Glomerular visceral epithelial cell (primary cell): ENCODE measurements at regions not wholly inside any gene's neighbourhood (a gene's known extent, or its start where the extent isn't known, plus 50 kb on each side); places are given as distances from the start of the nearest gene placed in this dataset.
A peak's percentile ranks its signal among the peaks of the same experiment; 100 is the strongest.
"Not testable (repeated sequence)": the region's sequence is repeated elsewhere in the genome, so short reads cannot be mapped to it uniquely, and the experiment has no call there.

Experiments used
- DNase-seq: peaks from one replicate; pipeline ENCODE4 v3.0.0-alpha.2; 2016; ENCODE audit errors: extremely low spot score

DNA sequence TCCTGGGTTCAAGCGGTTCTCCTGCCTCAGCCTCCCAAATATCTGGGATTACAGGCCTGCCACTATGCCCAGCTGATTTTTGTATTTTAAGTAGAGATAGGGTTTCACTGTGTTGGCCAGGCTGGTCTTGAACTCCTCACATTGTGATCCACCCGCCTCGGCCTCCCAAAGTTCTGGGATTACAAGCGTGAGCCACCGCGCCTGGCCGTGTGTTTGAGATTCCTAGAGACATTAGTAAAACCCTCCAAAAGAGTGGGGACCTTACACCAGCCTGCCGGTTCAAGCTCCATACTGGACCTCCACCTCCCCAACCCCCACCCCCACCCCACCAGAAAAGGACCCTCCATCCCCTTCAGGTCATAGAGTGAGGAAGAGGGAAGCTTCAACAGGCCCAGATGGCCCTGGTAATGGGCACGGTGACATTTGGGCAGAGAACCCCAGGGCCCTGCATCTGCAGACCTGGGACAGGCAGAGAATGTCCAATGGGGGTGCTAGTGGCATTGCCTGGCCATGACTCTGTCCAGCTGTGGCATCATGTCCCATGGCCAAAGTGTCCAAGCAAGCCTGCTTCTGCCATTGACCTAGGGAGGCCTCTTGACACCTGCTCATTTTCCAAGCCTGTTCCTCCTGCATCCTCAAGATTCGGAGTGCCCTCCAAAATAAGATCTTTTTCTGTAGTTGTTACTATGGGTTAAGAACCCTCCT lies 108.9 kb upstream of the KLF13 start:
- no peak for DNase-seq

DNA sequence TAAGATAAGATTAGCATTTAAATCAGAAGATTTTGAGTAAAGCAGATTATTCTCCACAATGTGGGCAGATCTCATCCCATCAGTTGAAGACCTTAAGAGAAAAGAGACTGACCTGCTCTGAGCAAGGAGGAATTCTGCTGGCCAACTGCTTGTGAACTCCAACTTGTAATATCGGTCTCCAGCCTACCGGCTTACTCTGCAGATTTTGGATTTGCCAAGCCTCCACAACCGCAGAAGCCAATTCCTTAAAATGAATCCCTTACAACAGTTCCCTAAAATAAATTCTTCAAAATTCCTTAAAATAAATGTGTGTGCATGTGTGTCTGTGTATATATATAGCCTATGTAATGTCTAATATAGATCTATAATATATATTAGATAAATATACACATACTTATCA lies 107.4 kb upstream of the KLF13 start:
- no peak for DNase-seq

DNA sequence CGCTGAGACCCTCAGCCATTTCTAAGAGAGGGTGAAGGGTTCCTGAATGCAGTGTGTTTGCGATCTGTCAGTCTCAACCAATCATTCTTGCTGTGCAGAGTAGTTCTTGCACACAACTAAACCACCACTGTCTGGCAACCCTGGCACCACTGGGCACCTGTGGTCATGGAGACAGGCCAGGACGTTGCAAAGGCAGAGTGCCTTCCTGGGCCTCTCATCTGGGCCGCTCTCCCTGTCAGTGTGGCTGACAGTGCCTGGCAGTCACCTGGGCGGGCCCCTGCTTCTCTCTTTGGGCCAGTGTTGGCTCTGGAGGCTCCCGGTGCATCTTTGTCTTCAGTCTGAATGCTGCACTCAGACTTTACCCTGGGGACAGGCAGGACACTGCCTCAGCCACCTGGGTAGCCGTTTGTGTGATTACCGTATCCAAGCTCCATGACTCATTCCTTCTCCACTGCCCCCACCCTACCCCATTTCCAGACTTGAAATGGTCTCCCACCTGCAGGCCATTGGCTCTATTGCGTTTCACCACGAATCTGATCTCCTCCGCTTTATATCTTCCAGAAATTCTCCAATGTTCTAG lies 104.6 kb upstream of the KLF13 start:
- no peak for DNase-seq

DNA sequence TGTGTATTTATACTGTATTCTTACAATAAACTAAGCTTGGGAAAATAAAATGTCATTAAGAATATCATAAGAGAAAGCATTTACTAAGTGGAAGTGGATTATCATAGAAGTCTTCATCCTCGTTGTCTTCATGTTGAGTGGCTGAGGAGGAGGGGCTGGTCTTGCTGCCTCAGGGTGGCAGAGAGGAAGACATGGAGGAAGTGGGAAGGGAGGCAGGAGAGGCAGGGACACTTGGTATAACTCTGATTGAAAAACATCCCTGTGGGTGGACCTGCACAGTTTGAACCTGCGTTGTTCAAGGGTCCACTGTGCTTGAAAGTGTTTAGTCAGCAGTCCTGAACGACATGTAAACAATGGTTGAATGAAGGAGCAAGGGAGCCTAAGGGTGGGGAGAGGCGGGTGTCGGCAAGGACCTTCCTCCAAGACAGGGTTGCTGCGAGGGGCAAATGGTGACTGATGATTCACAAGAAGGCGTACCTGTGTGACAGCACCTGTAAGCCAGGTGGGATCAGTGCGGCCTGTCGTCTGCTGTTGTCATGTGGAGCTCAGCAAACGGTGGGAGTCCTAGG lies 103.8 kb upstream of the KLF13 start:
- no peak for DNase-seq

DNA sequence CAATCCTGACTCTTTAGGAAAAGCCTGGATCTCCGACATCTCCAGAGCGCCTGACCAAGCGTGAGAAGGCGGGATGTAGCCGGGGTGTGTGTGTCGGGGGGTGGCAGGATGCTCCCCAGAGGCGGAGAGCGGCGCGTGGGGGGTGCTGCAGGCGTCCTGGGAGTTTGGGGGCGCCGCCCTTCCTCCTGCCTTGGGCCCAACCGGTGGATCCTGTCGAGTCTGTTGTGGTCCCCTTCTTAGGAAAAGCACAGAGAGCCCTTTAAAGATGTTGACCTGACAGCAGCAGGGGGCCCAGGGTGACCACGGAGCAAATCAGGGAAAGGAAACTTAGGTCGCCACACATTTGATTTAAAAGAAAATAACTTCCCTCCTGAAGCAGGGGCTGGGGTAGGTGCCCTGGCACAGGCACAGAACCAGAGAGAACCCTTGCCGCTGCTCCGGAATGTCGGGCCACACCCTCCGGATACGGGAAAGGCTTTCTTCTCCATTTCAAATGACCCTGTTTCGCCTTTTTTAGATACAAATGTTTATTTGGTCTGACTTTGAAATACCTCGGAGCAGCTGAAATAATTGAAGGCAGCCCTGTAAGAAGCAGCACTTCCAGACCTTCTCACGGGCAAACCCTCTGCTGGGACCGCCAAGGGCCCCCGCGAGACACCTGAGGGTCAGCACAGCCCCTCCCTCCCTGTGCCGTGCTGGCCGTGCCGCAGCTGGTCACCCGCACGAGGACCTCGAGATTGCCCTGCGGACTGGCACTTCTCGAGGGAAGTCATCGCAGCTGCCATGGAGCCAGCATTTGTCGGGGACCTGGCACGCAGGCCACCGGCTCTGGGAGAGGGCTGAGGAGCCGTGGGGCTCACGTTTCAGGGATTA lies 102.9 kb upstream of the KLF13 start:
- DNase-seq, result no peak

DNA sequence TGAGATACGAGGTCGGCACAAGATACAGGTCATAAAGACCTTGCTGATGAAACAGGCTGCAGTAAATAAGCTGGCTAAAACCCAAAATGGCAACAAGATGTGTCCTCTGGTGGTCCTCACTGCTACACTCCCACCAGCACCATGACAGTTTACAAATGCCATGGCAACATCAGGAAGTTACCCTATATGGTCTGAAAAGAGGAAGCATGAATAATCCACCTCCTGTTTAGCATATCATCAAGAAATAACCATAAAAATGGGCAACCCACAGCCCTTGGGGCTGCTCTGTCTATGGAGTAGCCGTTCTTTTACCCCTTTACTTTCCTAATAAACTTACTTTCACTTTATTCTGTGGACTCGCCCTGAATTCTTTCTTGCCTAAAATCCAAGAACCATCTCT lies 102.0 kb upstream of the KLF13 start:
- not testable (repeated sequence) for DNase-seq

DNA sequence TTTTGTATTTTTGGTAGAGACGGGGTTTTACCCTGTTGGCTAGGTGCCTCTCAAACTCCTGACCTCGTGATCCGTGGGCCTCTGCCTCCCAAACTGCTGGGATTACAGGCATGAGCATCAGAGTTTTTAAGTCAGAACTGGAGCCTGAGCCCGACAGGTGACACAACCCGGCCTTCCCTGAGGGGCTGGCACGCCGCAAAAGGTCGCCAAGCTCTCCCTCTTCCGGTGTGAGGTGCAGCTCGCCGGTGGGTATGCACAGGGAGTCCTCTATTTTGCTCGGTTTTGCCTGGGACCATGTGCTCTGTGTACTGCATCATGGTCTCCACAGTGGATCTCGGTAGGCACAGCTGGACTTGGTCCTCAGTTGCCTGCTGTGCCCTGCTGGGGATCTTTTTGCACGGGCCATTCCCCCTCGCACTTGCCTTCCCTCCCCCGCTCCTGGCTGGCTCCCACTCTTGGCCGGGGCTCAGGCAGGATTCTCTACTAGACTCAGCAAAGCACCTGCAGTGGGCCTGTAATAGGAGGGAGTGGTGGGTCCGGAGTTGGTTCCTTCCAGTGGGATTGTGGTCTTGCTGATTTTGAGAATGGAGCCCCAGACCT lies 101.2 kb upstream of the KLF13 start:
- DNase-seq, result no peak

DNA sequence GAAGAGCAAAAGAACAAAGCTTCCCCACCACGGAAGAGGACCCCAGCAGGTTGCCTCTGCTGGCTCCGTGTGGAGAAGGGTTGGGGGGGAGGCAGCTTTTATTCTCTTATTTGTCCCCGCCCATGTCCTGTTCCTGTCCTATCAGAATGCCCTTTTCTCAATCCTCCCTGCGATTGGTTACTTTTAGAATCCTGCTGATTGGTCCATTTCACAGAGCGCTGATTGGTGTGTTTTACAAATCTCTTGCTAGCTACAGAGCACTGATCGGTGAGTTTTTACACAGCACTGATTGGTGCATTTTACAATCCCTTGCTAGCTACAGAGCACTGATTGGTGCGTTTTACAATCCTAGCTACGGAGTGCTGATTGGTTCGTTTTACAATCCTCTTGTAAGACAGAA lies 100.6 kb upstream of the KLF13 start:
- no peak for DNase-seq

DNA sequence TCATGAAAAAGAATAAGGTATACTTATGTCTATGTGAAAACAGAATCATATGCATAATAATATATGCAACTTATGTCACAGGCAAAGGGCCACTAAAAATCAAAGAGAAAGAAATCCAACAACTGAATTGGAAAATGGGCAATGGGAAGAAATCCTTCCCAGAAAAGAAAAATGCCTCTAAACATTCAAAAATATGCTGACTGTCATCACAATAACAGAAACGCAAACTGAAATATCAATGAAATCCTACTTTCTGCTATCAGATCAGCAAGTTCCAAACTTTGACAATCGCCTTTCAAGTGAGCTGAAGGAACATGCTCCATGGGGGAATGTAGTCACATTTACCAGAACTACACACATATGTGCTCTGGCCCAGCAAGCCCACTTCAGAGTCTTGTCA lies 99.4 kb upstream of the KLF13 start:
- DNase-seq, result no peak

DNA sequence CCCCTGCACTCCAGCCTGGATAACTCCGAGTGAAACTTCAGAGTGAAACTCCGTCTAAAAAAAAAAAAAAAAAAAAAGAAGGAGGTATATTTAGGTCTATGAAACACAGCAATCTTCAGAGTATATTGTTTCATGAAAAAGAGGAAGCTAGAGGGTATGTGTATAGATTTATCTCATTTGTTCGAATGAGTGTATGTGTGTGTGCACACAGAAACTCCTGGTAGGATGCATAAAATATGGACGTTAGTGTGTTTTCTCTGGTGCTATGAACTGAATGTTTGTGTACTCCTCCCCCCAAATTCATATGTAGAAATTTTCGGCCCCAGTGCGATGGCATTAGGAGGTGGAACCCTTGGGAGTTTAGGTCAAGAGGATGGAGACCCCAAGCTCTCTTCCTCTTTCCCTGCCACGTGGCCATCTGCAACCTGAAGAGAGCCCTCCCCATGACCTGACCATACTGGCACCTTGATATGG lies 98.6 kb upstream of the KLF13 start:
- DNase-seq, result no peak

DNA sequence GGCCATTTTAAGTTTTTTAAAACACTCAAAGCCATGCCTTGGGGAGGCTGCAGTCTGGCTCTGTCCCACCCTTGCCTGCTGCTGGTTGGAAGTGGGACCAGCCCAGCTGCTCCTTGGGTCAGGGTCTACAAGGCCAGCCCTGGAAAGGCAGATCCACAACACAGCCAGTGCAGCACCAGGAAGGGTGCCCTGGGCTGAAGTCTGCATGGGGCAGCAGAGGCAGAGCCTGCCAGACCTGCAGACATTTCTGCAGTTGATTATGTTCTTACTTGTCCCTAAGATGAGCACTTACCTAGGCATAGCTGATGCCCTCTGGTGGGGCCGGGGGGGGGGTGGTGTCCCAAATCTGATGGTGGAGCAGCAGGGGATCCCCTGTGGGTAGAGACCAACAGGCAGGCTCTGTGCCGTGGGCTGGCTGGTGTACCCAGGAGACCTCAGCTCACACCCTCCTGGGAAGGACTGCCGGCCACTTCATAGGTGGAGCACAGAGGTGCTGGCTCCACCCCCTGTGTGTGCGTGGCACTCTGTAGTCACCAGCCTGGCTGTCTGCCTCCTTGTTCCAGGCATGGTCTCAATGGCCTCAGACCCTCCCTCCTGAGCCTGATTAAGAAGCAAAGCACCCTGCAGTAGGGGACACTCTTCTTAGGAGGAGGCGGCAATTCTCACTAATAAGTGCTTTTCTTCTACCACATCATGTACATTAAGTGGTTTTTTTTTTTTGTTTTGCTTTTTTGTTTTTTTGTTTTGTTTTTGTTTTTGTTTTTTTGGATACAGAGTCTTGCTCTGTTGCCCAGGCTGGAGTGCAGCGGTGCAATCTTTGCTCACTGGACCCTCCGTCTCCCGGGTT lies 97.4 kb upstream of the KLF13 start:
- DNase-seq, result no peak

DNA sequence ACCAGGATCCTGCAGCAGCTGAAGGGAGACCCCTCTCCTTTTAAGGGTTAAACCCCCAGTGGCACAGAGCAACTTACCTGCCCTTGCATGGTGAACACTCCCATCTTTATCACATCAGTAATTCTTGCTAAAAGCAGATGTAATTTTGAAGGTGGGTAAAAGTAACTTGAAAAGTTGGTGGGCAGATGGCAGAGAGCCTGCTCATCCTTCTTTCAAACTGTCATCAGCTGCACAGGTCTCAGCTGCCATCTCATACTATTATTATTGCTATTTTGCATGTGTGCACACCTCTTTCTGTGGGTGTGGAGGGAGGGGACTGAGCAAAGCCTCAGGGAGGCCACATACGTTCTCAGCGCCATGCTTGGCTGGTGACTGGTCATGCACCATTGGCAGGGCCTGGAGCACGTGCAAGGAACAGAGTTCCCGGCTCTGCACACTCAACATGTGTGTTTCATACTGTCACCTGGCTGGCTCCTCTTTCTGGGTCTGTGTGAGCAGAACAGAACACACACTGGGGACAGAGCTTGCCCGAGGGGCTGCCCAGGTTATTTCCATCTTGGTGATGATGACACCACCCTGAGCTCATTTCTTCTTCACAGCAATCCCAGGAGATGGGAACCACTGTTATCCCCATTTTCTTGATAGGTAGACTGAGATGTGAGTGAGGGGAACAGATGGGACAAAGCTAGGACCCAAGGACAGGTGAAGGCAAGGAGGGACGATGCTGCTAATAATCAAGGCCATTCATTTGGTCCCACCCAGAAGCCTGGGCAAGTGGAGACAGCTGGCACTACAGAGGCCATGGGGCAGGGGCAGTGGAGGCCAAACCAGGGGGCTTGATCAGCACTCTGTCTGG lies 95.8 kb upstream of the KLF13 start:
- DNase-seq, result peak; percentile 34

DNA sequence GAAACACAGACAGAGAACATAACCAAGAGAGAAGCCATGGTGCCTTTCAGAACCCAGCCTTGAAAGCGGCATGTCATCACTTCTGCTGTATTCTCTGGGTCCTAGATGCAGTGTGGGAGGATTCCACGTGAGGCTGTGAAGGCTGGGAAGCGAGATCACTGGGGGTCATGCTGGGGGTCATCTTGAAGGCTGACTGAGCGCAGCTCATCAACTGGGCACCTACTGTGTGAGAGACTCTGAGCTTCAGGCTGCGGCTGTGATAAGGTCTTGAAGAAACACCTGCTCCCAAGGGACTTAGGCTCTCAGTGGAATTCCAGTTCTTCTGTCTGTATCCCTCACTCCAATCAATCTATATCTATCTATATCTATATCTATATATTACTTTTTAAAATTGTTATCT lies 91.8 kb upstream of the KLF13 start:
- no peak for DNase-seq

DNA sequence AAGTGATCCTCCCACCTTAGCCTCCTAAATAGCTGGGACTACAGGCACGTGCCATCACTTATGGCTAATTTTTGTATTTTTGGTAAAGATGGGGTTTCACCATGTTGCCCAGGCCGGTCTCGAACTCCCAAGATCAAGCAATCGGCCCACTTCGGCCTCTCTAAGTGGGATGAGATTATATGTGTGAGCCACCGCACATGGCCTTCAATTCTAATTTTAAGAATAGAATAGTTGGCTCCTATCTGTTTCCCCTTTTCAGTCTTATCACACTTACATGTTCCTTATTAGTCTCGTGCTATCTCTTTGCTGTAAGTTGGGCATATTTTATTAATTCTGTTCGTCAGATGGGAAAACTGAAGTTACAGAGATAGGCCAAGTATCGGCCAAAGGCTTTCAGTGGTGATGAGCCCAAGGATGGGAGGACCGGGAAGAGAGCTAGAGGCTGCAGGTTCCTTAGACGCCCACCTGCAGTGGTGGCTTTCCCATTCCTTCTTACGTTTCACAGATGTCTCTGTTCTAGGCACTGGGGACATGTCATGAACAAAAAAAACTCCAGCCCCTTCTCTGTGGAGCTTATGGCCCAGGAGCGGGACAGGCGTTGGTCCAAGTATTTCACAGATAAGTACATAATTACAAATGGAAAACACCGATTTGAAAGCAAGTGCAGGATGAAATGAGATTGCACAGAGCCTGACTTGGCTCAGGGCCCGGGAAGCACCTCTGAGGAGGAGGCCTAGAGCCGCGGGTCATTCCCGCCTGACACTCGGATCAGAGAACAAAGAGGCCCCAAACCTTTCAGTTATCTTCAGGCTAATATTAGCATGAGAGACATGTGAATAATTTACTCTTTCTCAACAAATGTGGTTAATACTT lies 91.1 kb upstream of the KLF13 start:
- DNase-seq, result peak; percentile 48

DNA sequence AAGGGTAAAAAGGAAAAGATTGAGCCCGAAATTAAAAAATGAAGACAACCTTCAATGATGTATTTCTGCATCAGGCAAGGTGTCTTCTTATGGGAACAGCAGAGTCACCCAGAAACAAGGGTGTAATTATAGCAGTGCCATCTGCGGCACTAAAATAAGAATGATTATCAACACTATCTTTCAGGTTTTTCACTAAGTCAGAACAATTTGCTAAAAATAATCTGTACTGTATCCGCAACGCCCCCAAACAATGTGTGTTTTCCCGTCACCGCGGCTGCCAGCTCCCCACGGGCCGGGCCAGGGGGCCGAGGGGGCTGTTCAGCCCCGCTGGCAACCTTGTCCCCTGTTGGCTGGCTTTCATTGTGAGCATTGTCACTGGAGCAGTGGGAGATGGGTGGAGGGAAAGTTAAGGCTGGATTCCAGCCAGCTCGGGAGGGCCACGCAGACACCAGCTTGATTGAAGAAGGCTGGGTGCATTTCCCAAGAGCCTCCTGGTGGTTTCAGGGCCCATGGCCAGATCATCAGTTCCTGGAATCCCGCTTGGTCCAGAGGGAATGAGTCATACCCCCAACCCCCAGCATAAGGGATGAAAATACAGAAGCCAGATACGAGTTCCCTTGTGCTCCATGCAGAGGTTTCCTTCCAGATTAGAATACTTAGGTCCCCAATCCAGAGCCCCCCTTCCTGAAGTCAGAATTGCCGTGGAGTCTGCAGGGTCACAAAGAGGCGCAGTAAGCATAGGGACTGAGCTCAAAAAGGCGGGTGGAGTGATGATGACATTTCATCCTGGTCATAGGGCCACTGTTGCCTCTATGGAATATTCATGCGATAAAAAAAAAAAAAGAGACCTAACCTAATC lies 90.2 kb upstream of the KLF13 start:
- DNase-seq, result peak; percentile 89

DNA sequence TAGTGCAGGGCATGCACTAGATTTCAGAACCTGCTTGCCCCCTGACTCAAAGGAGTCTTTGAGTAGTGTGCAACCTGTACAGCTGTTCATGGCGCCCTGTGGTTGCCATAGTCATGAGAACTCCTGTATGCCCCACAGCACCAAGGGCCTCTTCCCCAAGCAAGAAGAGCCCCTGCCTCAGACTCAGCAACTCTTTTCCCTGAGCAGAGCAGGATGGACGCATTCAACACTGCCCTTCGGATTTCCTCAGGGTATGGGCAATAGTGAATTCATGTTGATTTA lies 89.7 kb upstream of the KLF13 start:
- DNase-seq, result no peak

DNA sequence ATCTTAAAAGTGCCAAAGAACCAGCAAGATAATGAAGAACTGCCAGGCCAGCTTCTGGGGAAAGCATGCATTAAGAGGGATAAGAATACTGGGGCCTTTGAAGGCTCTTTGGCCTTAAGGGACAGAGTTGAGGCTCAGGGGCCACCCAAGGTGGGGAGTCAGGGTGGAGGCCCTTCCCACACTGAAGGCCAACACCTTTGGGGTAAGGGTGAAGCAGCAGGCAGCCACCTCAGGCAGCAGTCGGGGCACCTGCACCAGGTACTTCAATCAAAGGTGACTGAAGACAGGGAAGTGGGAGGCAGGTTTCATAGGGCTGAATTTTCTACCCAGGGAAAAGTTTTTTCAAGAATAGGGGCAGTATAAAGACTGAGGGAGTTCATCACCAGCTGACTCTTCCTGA lies 87.7 kb upstream of the KLF13 start:
- DNase-seq, result no peak

DNA sequence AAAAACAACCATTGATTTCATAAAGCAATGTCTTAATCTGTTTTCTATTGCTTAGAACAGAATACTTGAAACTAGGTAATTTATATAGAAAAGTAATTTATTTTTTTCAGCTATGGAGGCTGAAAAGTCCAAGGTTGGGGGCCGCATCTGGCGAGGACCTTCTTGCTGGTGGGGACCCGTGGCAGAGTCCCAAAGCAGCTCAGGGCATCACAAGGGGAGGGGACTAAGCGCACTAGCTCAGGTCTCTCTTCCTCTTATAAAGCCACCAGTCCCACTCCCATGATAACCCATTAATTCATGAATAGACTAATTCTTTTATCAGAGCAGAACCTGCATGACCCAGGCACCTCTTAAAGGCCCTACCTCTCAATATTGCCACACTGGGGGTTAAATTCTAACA lies 87.2 kb upstream of the KLF13 start:
- DNase-seq, result no peak
